ENCODE measurements at regions not wholly inside any gene's neighbourhood (a gene's known extent, or its start where the extent isn't known, plus 50 kb on each side); places are given as distances from the start of the nearest gene placed in this dataset.

- TF ChIP-seq CTCF (IDR thresholded peaks at IDR 0.05; ENCODE audit: unreplicated experiment in 3 of 3): no peak
- no peak overlapping the region for H3K4me3 Mint-ChIP-seq
- H3K27ac Mint-ChIP-seq: no peak overlapping the region
- peaks cover 6% of the 10 kb centered on the region for H3K27me3 Mint-ChIP-seq (ENCODE audit: low read depth)
- peaks cover 7% of the 10 kb centered on the region for H3K4me1 Mint-ChIP-seq
- no peaks in the 10 kb centered on the region for H3K36me3 Mint-ChIP-seq (ENCODE audit: low read depth)
- no peaks in the 10 kb centered on the region for H3K9me3 Mint-ChIP-seq
These were observed 65.6 kb upstream of the PCGF5 start for GRCh38 chr10:91154842-91155241.

GRCh38 chr10:91156196-91156595 lies 64.3 kb upstream of the PCGF5 start:
- TF ChIP-seq CTCF (IDR thresholded peaks at IDR 0.05; ENCODE audit: unreplicated experiment in 3 of 3): no peak
- no peak overlapping the region for H3K4me3 Mint-ChIP-seq
- H3K27me3 Mint-ChIP-seq (ENCODE audit: low read depth): peaks cover 20% of the 10 kb centered on the region
- no peaks in the 10 kb centered on the region for H3K9me3 Mint-ChIP-seq
- H3K4me1 Mint-ChIP-seq: peaks cover 7% of the 10 kb centered on the region
- no peak overlapping the region for H3K27ac Mint-ChIP-seq
- no peaks in the 10 kb centered on the region for H3K36me3 Mint-ChIP-seq (ENCODE audit: low read depth)

- H3K27me3 Mint-ChIP-seq (ENCODE audit: low read depth): peaks cover 37% of the 10 kb centered on the region
- no peak for TF ChIP-seq CTCF (IDR thresholded peaks at IDR 0.05; ENCODE audit: unreplicated experiment in 3 of 3)
- peaks cover 11% of the 10 kb centered on the region for H3K4me1 Mint-ChIP-seq
- H3K27ac Mint-ChIP-seq: no peak overlapping the region
- H3K9me3 Mint-ChIP-seq: no peaks in the 10 kb centered on the region
- peak overlapping the region in 1 of 3 experiments; percentile 42 for H3K4me3 Mint-ChIP-seq
- H3K36me3 Mint-ChIP-seq (ENCODE audit: low read depth): no peaks in the 10 kb centered on the region
These were observed 61.1 kb upstream of the PCGF5 start for GRCh38 chr10:91159254-91159783.

GRCh38 chr10:91162050-91162494 lies 58.4 kb upstream of the PCGF5 start:
- peak overlapping the region; percentile 84 to 90 (median 89) for H3K4me3 Mint-ChIP-seq

GRCh38 chr10:91162495-91163268 lies 57.8 kb upstream of the PCGF5 start:
- no peak overlapping the region for H3K27ac Mint-ChIP-seq
- H3K4me3 Mint-ChIP-seq: peak overlapping the region; percentile 84 to 90 (median 89)
- peaks cover 62% of the 10 kb centered on the region for H3K27me3 Mint-ChIP-seq (ENCODE audit: low read depth)
- no peaks in the 10 kb centered on the region for H3K36me3 Mint-ChIP-seq (ENCODE audit: low read depth)
- no peak for TF ChIP-seq CTCF (IDR thresholded peaks at IDR 0.05; ENCODE audit: unreplicated experiment in 3 of 3)
- H3K9me3 Mint-ChIP-seq: no peaks in the 10 kb centered on the region
- H3K4me1 Mint-ChIP-seq: peaks cover 19% of the 10 kb centered on the region

More at GRCh38 chr10:91162050-91162494, 58.4 kb upstream of the PCGF5 start:
- Mint-ChIP-seq H3K9me3 (no peaks in the 10 kb centered on the region), H3K36me3 (ENCODE audit: low read depth) (no peaks in the 10 kb centered on the region), H3K27me3 (ENCODE audit: low read depth) (peaks cover 57% of the 10 kb centered on the region), H3K27ac (peak overlapping the region; percentile 8 to 32 (median 15)), H3K4me1 (peaks cover 19% of the 10 kb centered on the region)
- no peak for TF ChIP-seq CTCF (IDR thresholded peaks at IDR 0.05; ENCODE audit: unreplicated experiment in 3 of 3)

Measured in nephron (organoid).